H9 (cell line): ENCODE measurements at regions not wholly inside any gene's neighbourhood (a gene's known extent, or its start where the extent isn't known, plus 50 kb on each side); places are given as distances from the start of the nearest gene placed in this dataset.

Experiments
- DNase-seq: peaks from one replicate; pipeline ENCODE4 v3.0.0-alpha.2; 2017
- H2AFZ ChIP-seq: one replicate; pipeline ENCODE4 v1.6.1; 2013; ENCODE audit warnings: mild to moderate bottlenecking, low read length, control low read depth, moderate library complexity
- H2AK5ac ChIP-seq: 2 replicates; pipeline ENCODE4 v1.6.1; 2013; ENCODE audit warnings: low read length, control low read depth, mixed read lengths; ENCODE audit not compliant: insufficient read length
- H2BK120ac ChIP-seq: one replicate; pipeline ENCODE4 v1.6.1; 2013; ENCODE audit warnings: low read depth, mild to moderate bottlenecking, low read length, control low read depth, inconsistent platforms; ENCODE audit not compliant: poor library complexity, severe bottlenecking
- H2BK12ac ChIP-seq: 2 replicates; pipeline ENCODE4 v1.6.1; 2013; ENCODE audit warnings: low read length, control low read depth, mixed read lengths, low read depth; ENCODE audit not compliant: insufficient read length
- H2BK15ac ChIP-seq: 2 replicates; pipeline ENCODE4 v1.6.1; 2013; ENCODE audit warnings: low read depth, low read length, control low read depth
- H2BK20ac ChIP-seq: one replicate; pipeline ENCODE4 v1.6.1; 2013; ENCODE audit warnings: low read depth, mild to moderate bottlenecking, low read length, control low read depth, inconsistent platforms; ENCODE audit not compliant: poor library complexity, severe bottlenecking
- H2BK5ac ChIP-seq: 2 replicates; pipeline ENCODE4 v1.6.1; 2013; ENCODE audit warnings: low read length, control low read depth, mixed read lengths; ENCODE audit not compliant: insufficient read length
- H3K14ac ChIP-seq: 2 replicates; pipeline ENCODE4 v1.6.1; 2013; ENCODE audit warnings: low read length, control low read depth; ENCODE audit not compliant: insufficient read depth
- H3K18ac ChIP-seq: 2 replicates; pipeline ENCODE4 v1.6.1; 2013; ENCODE audit warnings: low read depth, mild to moderate bottlenecking, mixed read lengths, low read length, control low read depth; ENCODE audit not compliant: insufficient read length
- H3K23ac ChIP-seq: 2 replicates; pipeline ENCODE4 v1.6.1; 2013; ENCODE audit warnings: low read length, control low read depth, mixed read lengths, low read depth; ENCODE audit not compliant: insufficient read length
- H3K23me2 ChIP-seq: 2 replicates; pipeline ENCODE4 v1.6.1; 2013; ENCODE audit warnings: low read depth, mild to moderate bottlenecking, mixed read lengths, low read length, control low read depth; ENCODE audit not compliant: insufficient read length, poor library complexity, severe bottlenecking
- H3K27ac ChIP-seq: 2 replicates; pipeline ENCODE4 v1.5.1; 2013; ENCODE audit warnings: low read length, control low read depth, mixed read lengths, low read depth; ENCODE audit not compliant: insufficient read length
- H3K27me3 ChIP-seq: 2 replicates; pipeline ENCODE4 v1.6.1; 2013; ENCODE audit warnings: low read length, control low read depth, inconsistent platforms; ENCODE audit not compliant: insufficient read depth
- H3K4ac ChIP-seq: 2 replicates; pipeline ENCODE4 v1.6.1; 2013; ENCODE audit warnings: low read depth, mild to moderate bottlenecking, control low read depth, inconsistent platforms, low read length, moderate library complexity
- H3K4me1 ChIP-seq: 2 replicates; pipeline ENCODE4 v1.6.1; 2013; ENCODE audit warnings: low read length, control low read depth, inconsistent platforms; ENCODE audit not compliant: insufficient read depth
- H3K4me2 ChIP-seq: 2 replicates; pipeline ENCODE4 v1.6.1; 2013; ENCODE audit warnings: low read length, control low read depth, mixed read lengths; ENCODE audit not compliant: insufficient read length, insufficient read depth
- H3K56ac ChIP-seq: 2 replicates; pipeline ENCODE4 v1.6.1; 2013; ENCODE audit warnings: low read depth, mild to moderate bottlenecking, mixed read lengths, low read length, control low read depth; ENCODE audit not compliant: insufficient read length
- H3K79me1 ChIP-seq: 2 replicates; pipeline ENCODE4 v1.6.1; 2013; ENCODE audit warnings: low read depth, mild to moderate bottlenecking, moderate library complexity, low read length, control low read depth, inconsistent platforms; ENCODE audit not compliant: insufficient read depth, poor library complexity, severe bottlenecking
- H3K79me2 ChIP-seq: 2 replicates; pipeline ENCODE4 v1.6.1; 2013; ENCODE audit warnings: low read length, control low read depth, inconsistent platforms; ENCODE audit not compliant: insufficient read depth
- H3K9ac ChIP-seq: 2 replicates; pipeline ENCODE4 v1.6.1; 2013; ENCODE audit warnings: low read length, control low read depth, mixed read lengths; ENCODE audit not compliant: insufficient read length; ENCODE audit errors: extremely low read depth
- H3K9me3 ChIP-seq: one replicate; pipeline ENCODE4 v1.6.1; 2013; ENCODE audit warnings: low read depth, low read length, inconsistent platforms; ENCODE audit not compliant: control insufficient read depth
- H3T11ph ChIP-seq: one replicate; pipeline ENCODE4 v1.6.1; 2013; ENCODE audit warnings: mild to moderate bottlenecking, low read length, control low read depth, inconsistent platforms
- H4K20me1 ChIP-seq: one replicate; pipeline ENCODE4 v1.6.1; 2013; ENCODE audit not compliant: control insufficient read depth, insufficient read length, insufficient read depth
- H4K5ac ChIP-seq: 2 replicates; pipeline ENCODE4 v1.6.1; 2013; ENCODE audit warnings: low read depth, mild to moderate bottlenecking, mixed read lengths, low read length, control low read depth; ENCODE audit not compliant: insufficient read length
- H4K8ac ChIP-seq: replicated peaks from 2 replicates; pipeline ENCODE4 v1.6.1; 2013; ENCODE audit warnings: low read length, control low read depth, mixed read lengths, low read depth; ENCODE audit not compliant: insufficient read length
- H4K91ac ChIP-seq: 2 replicates; pipeline ENCODE4 v1.6.1; 2013; ENCODE audit warnings: low read depth, mild to moderate bottlenecking, moderate library complexity, mixed read lengths, low read length, control low read depth; ENCODE audit not compliant: insufficient read length
- H3K27ac Mint-ChIP-seq, 3 experiments: 2 replicates in 2 of 3; 3 replicates in 1 of 3; pipeline ENCODE4 v1.8.0; 2020 to 2021; ENCODE audit warnings: mixed read lengths in 3 of 3, mild to moderate bottlenecking in 1 of 3, moderate library complexity in 1 of 3
- H3K27me3 Mint-ChIP-seq: 2 replicates; pipeline ENCODE4 v1.8.0; 2021; ENCODE audit warnings: low read depth, mild to moderate bottlenecking, moderate library complexity, mixed read lengths
- H3K36me3 Mint-ChIP-seq, 3 experiments: 2 replicates in 2 of 3; 3 replicates in 1 of 3; pipeline ENCODE4 v1.8.0; 2020 to 2021; ENCODE audit warnings: low read depth in 3 of 3, mixed read lengths in 3 of 3; ENCODE audit not compliant: insufficient read depth in 1 of 3
- H3K4me1 Mint-ChIP-seq, 2 experiments: 2 replicates each; pipeline ENCODE4 v1.8.0; 2020; ENCODE audit warnings: mixed read lengths in 2 of 2
- H3K4me3 Mint-ChIP-seq, 2 experiments: 2 replicates in 1 of 2; 3 replicates in 1 of 2; pipeline ENCODE4 v1.8.0; 2020 to 2021; ENCODE audit warnings: mild to moderate bottlenecking in 2 of 2, mixed read lengths in 2 of 2, moderate library complexity in 1 of 2
- H3K9me3 Mint-ChIP-seq, 2 experiments: 2 replicates in 1 of 2; 3 replicates in 1 of 2; pipeline ENCODE4 v1.8.0; 2020; ENCODE audit warnings: mild to moderate bottlenecking in 2 of 2, mixed read lengths in 2 of 2, moderate library complexity in 1 of 2
- WGBS: extraction: QIAGEN DNeasy Blood & Tissue Kit; methylation state at CpG from one replicate; pipeline ENCODE4 v1.1.7; 2013; ENCODE audit warnings: missing lambda C conversion rate, low lambda C conversion rate, mixed read lengths; ENCODE audit not compliant: insufficient read length; ENCODE audit errors: extremely low coverage; 5-methylcytosine and 5-hydroxymethylcytosine counted together
- TF ChIP-seq, protein P1 (sequence below): fragments of 200-600 bp; sonication (generic); conservative IDR thresholded peaks from 3 replicates; pipeline ENCODE4 v1.8.0; 2021; ENCODE audit warnings: antibody characterized with exemption, mild to moderate bottlenecking

- WGBS: no CpG with 5 or more reads among the region's 3 CpGs
- no peaks in the 10 kb centered on the region; a peak in 1 of 7 replicates for H3K36me3 Mint-ChIP-seq
- H3K27ac Mint-ChIP-seq: no peak overlapping the region
These were observed 59.3 kb upstream of the HS3ST1 start for GRCh38 chr4:11487868-11488544.

More at GRCh38 chr4:11487868-11488544, 59.3 kb upstream of the HS3ST1 start:
- H3K79me2 ChIP-seq: no peaks in the 10 kb centered on the region
- no peak overlapping the region for H4K91ac ChIP-seq
- no peak overlapping the region for H2BK20ac ChIP-seq
- no peaks in the 10 kb centered on the region for H3K79me1 ChIP-seq
- no peak overlapping the region for H3K9ac ChIP-seq
- no peaks in the 10 kb centered on the region for H3K27me3 Mint-ChIP-seq
- peaks cover 0 to 4% of the 10 kb centered on the region in 2 experiments; a peak in 1 of 5 replicates for H3K9me3 Mint-ChIP-seq
- no peak overlapping the region for H2BK15ac ChIP-seq
- no peak overlapping the region for H3K4me2 ChIP-seq
- no peaks in the 10 kb centered on the region for H3K4me1 ChIP-seq
- H3K27ac ChIP-seq: no peak overlapping the region
- TF ChIP-seq, protein P1, sequence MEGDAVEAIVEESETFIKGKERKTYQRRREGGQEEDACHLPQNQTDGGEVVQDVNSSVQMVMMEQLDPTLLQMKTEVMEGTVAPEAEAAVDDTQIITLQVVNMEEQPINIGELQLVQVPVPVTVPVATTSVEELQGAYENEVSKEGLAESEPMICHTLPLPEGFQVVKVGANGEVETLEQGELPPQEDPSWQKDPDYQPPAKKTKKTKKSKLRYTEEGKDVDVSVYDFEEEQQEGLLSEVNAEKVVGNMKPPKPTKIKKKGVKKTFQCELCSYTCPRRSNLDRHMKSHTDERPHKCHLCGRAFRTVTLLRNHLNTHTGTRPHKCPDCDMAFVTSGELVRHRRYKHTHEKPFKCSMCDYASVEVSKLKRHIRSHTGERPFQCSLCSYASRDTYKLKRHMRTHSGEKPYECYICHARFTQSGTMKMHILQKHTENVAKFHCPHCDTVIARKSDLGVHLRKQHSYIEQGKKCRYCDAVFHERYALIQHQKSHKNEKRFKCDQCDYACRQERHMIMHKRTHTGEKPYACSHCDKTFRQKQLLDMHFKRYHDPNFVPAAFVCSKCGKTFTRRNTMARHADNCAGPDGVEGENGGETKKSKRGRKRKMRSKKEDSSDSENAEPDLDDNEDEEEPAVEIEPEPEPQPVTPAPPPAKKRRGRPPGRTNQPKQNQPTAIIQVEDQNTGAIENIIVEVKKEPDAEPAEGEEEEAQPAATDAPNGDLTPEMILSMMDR: no peak
- H2BK120ac ChIP-seq: no peak overlapping the region
- DNase-seq: no peak
- no peaks in the 10 kb centered on the region for H3K27me3 ChIP-seq
- H2AFZ ChIP-seq: no peak overlapping the region
- no peak overlapping the region for H3T11ph ChIP-seq
- H3K4me1 Mint-ChIP-seq: no peaks in the 10 kb centered on the region
- no peaks in the 10 kb centered on the region for H3K23me2 ChIP-seq
- H3K9me3 ChIP-seq: no peaks in the 10 kb centered on the region
- H4K8ac ChIP-seq: no peak overlapping the region
- H3K18ac ChIP-seq: no peak overlapping the region
- no peak overlapping the region for H2BK12ac ChIP-seq
- no peak overlapping the region for H3K4me3 Mint-ChIP-seq
- no peak overlapping the region for H3K23ac ChIP-seq
- H3K4ac ChIP-seq: no peak overlapping the region
- H3K14ac ChIP-seq: no peak overlapping the region
- no peak overlapping the region for H2BK5ac ChIP-seq
- H2AK5ac ChIP-seq: no peak overlapping the region
- no peak overlapping the region for H3K56ac ChIP-seq
- no peaks in the 10 kb centered on the region for H4K20me1 ChIP-seq
- no peak overlapping the region for H4K5ac ChIP-seq
